ENCODE measurements at regions not wholly inside any gene's neighbourhood (a gene's known extent, or its start where the extent isn't known, plus 50 kb on each side); places are given as distances from the start of the nearest gene placed in this dataset.

- TF ChIP-seq CTCF (optimal IDR thresholded peaks at IDR 0.05 in 1 of 3, IDR thresholded peaks at IDR 0.05 in 1 of 3, conservative IDR thresholded peaks at IDR 0.05 in 1 of 3; ENCODE audit: extremely low read depth in 1 of 3, insufficient read depth in 2 of 3, low read length in 3 of 3) (no peak), EZH2 (IDR thresholded peaks at IDR 0.05; ENCODE audit: low read length) (no peak)
Observed at GRCh38 chr2:137845422-137845821, 118.9 kb upstream of the HNMT start.

All from keratinocyte (primary cell).